ENCODE measurements at regions not wholly inside any gene's neighbourhood (a gene's known extent, or its start where the extent isn't known, plus 50 kb on each side); places are given as distances from the start of the nearest gene placed in this dataset.

- Histone ChIP-seq H2BK12ac (ENCODE audit: low read depth, low read length) (no peak overlapping the region), H3K4ac (replicated peaks; ENCODE audit: insufficient read length, low read depth, low read length) (no peak overlapping the region), H3K4me3 (ENCODE audit: extremely low read depth in 1 of 4, insufficient read depth in 2 of 4, low read depth in 3 of 4, low read length in 4 of 4) (no peak overlapping the region), H2BK20ac (ENCODE audit: low read length) (no peak overlapping the region), H3K4me1 (replicated peaks in 1 of 4; ENCODE audit: control insufficient read depth in 3 of 4, insufficient read depth in 4 of 4, low read length in 3 of 4) (no peaks in the 10 kb centered on the region), H3K56ac (replicated peaks; ENCODE audit: insufficient read length, low read depth, low read length) (no peak overlapping the region), H4K8ac (ENCODE audit: extremely low read depth, insufficient read depth, low read length) (no peak overlapping the region), H3K9ac (replicated peaks in 1 of 4; ENCODE audit: extremely low read depth in 1 of 4, low read depth in 3 of 4, low read length in 3 of 4) (no peak overlapping the region), H3K9me3 (ENCODE audit: insufficient read depth in 2 of 2, low read depth in 1 of 2, low read length in 1 of 2) (no peaks in the 10 kb centered on the region), H2AK5ac (ENCODE audit: low read depth, low read length) (no peak overlapping the region), H3K14ac (ENCODE audit: insufficient read length) (no peak overlapping the region), H3K36me3 (ENCODE audit: control insufficient read depth in 2 of 4, insufficient read depth in 4 of 4, low read length in 3 of 4) (no peaks in the 10 kb centered on the region), H3K4me2 (ENCODE audit: insufficient read depth in 1 of 2, low read depth in 2 of 2, low read length in 2 of 2) (no peak overlapping the region), H4K91ac (replicated peaks; ENCODE audit: insufficient read length, low read length) (no peak overlapping the region), H3K79me2 (ENCODE audit: control insufficient read depth in 1 of 2, insufficient read depth in 2 of 2, low read length in 2 of 2) (no peaks in the 10 kb centered on the region), H2AFZ (ENCODE audit: low read length) (no peak overlapping the region), H3K18ac (ENCODE audit: extremely low read depth, low read length) (no peak overlapping the region), H3K79me1 (ENCODE audit: low read depth, low read length) (no peaks in the 10 kb centered on the region), H2BK120ac (replicated peaks; ENCODE audit: low read depth, low read length) (no peak overlapping the region), H3K27me3 (replicated peaks in 1 of 4; ENCODE audit: control insufficient read depth in 3 of 4, extremely low read depth in 1 of 4, insufficient read depth in 3 of 4, low read length in 3 of 4) (no peaks in the 10 kb centered on the region), H2BK5ac (ENCODE audit: low read depth, low read length) (no peak overlapping the region), H3K27ac (ENCODE audit: low read depth, low read length) (no peak overlapping the region), H3K23ac (ENCODE audit: insufficient read length) (no peak overlapping the region), H4K20me1 (replicated peaks in 1 of 2; ENCODE audit: control insufficient read depth in 1 of 2, insufficient read depth in 2 of 2, low read length in 2 of 2) (no peaks in the 10 kb centered on the region), H4K5ac (ENCODE audit: insufficient read length, low read depth, low read length) (no peak overlapping the region), H3K23me2 (ENCODE audit: low read depth, low read length) (no peaks in the 10 kb centered on the region), H2BK15ac (ENCODE audit: low read length) (no peak overlapping the region)
- FAIRE-seq (no peak), DNase-seq (ENCODE audit: low read depth in 1 of 2, low spot score in 2 of 2) (no peak)
- POLR2A ChIA-PET (ENCODE audit: partially characterized antibody): no interaction called here
- TF ChIP-seq EGR1 (IDR thresholded peaks at IDR 0.05; ENCODE audit: borderline replicate concordance, low read depth, low read length): no peak
- no peak for TF ChIP-seq RFX5 (IDR thresholded peaks at IDR 0.05; ENCODE audit: borderline replicate concordance, low read depth, low read length)
- no peak for TF ChIP-seq GTF2F1 (IDR thresholded peaks at IDR 0.05; ENCODE audit: borderline replicate concordance, low read depth, low read length)
- no peak for TF ChIP-seq SP4 (IDR thresholded peaks at IDR 0.05; ENCODE audit: low read length)
- no peak for TF ChIP-seq SIRT6 (IDR thresholded peaks at IDR 0.05; ENCODE audit: low read length)
- WGBS, 2 experiments (ENCODE audit: extremely low coverage in 1 of 2, insufficient coverage in 1 of 2, insufficient read length in 1 of 2, insufficient replicate concordance in 2 of 2, low coverage in 1 of 2, low lambda C conversion rate in 2 of 2, missing lambda C conversion rate in 1 of 2): 94% methylated on average over 7 of the region's 7 CpGs; no CpG with 5 or more reads in 1 of the 2 experiments
- CTCF ChIA-PET (ENCODE audit: partially characterized antibody): interaction anchor here (1.2 kb wide), 1 partner anchor 9 kb away, joined by 8 read pairs; no protein-coding TSS in a partner anchor
Observed at GRCh38 chr9:90311811-90312210, 330.8 kb downstream of the DIRAS2 start.

All from H1 (cell line).